ENCODE measurements at regions not wholly inside any gene's neighbourhood (a gene's known extent, or its start where the extent isn't known, plus 50 kb on each side); places are given as distances from the start of the nearest gene placed in this dataset.

DNA sequence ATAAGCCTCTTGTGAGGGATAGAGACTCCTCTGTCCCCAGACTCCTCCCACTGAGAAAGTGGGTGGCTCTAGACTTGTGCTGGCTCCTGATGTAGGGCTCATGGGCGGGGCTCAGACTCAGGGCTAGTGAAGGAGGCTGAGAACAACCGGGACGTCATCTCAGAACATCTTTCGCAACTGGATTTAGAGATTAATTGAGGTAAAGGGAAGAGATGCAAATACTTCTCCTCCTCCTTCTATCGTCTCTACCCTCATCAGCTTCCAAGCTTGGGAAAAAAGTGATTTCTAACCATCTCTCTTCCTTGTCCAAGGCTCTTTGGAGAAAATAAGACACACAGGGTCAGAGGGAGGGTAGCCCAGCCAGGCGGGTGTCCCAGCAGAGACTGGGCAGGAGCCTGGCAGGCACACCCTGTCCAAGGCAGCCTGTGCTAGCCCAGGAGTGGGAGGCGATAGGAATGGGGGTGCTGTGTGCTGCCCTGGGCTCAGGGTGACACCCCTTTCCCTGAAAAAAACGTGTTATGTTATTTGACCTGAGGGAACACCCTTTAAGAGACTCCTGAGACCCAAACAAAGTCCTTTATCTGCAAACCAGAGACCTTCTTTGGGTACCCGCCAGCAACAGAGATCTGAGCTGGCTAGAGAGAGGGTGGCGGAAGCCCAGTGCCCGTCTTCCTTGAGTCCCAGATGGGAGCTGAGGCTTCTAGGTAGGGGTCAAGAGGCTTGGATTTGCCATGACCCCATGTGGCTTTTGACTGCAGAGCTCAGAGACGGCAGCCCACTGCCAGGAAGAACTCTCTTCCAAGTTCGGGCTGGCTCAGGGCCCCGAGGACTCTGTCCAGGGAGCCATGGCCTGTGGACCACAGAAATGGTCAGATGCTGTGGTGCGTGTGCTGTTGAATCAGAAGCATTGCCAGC, 160.9 kb downstream of the ADAMTS15 start:
- TF ChIP-seq, protein P1, sequence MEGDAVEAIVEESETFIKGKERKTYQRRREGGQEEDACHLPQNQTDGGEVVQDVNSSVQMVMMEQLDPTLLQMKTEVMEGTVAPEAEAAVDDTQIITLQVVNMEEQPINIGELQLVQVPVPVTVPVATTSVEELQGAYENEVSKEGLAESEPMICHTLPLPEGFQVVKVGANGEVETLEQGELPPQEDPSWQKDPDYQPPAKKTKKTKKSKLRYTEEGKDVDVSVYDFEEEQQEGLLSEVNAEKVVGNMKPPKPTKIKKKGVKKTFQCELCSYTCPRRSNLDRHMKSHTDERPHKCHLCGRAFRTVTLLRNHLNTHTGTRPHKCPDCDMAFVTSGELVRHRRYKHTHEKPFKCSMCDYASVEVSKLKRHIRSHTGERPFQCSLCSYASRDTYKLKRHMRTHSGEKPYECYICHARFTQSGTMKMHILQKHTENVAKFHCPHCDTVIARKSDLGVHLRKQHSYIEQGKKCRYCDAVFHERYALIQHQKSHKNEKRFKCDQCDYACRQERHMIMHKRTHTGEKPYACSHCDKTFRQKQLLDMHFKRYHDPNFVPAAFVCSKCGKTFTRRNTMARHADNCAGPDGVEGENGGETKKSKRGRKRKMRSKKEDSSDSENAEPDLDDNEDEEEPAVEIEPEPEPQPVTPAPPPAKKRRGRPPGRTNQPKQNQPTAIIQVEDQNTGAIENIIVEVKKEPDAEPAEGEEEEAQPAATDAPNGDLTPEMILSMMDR (IDR thresholded peaks at IDR 0.05; ENCODE audit: insufficient read depth, low read length): no peak
- no peak for TF ChIP-seq GABPA (IDR thresholded peaks at IDR 0.05; ENCODE audit: low read depth)
- no peak for TF ChIP-seq POLR2AphosphoS5 (IDR thresholded peaks at IDR 0.05; ENCODE audit: low read depth)
- TF ChIP-seq REST (IDR thresholded peaks at IDR 0.05; ENCODE audit: insufficient replicate concordance, low read depth): no peak
